Keratinocyte (primary cell): ENCODE measurements at regions not wholly inside any gene's neighbourhood (a gene's known extent, or its start where the extent isn't known, plus 50 kb on each side); places are given as distances from the start of the nearest gene placed in this dataset.

ENCODE experiments used
- DNase-seq: peaks from one replicate; pipeline ENCODE4 v3.0.0-alpha.2; 2011; ENCODE audit warnings: low read depth, missing footprints, low spot score
- FAIRE-seq: peaks from 2 replicates; lab custom pipeline; 2011; peaks lifted over from hg19 to GRCh38; lab: Jason Lieb, UNC
- H2AFZ ChIP-seq: 2 replicates; pipeline ENCODE4 v1.6.0; 2012; ENCODE audit warnings: low read length, control low read depth, inconsistent platforms; ENCODE audit not compliant: control insufficient read depth
- H3K27ac ChIP-seq: 2 replicates; pipeline ENCODE4 v1.5.1; 2011; ENCODE audit warnings: low read length; ENCODE audit not compliant: control insufficient read depth, insufficient read depth
- H3K27me3 ChIP-seq: 3 replicates; pipeline ENCODE4 v1.6.0; 2011; ENCODE audit warnings: low read length; ENCODE audit not compliant: control insufficient read depth, insufficient read depth; ENCODE audit errors: extremely low read depth
- H3K36me3 ChIP-seq, 2 experiments: 2 replicates in 1 of 2; 3 replicates in 1 of 2; pipeline ENCODE4 v1.5.1; 2011; ENCODE audit warnings: low read length in 2 of 2, mild to moderate bottlenecking in 1 of 2; ENCODE audit not compliant: control insufficient read depth in 2 of 2, insufficient read depth in 2 of 2; ENCODE audit errors: extremely low read depth in 1 of 2
- H3K4me1 ChIP-seq: 3 replicates; pipeline ENCODE4 v1.5.1; 2011; ENCODE audit warnings: low read length; ENCODE audit not compliant: control insufficient read depth, insufficient read depth; ENCODE audit errors: extremely low read depth
- H3K4me2 ChIP-seq: 3 replicates; pipeline ENCODE4 v1.6.0; 2011; ENCODE audit warnings: low read depth, low read length; ENCODE audit not compliant: control insufficient read depth, insufficient read depth; ENCODE audit errors: extremely low read depth
- H3K4me3 ChIP-seq, 3 experiments: fragments of 200-600 bp in 1 of 3; sonication (generic) in 1 of 3; 2 replicates in 2 of 3; 3 replicates in 1 of 3; pipeline ENCODE4 v1.5.1; 2011 to 2016; ENCODE audit warnings: low read length in 3 of 3, mild to moderate bottlenecking in 3 of 3, control low read depth in 2 of 3, inconsistent platforms in 1 of 3, low read depth in 1 of 3, mixed read lengths in 1 of 3, mixed run types in 1 of 3, moderate library complexity in 1 of 3; ENCODE audit not compliant: control insufficient read depth in 2 of 3, insufficient read depth in 2 of 3; ENCODE audit errors: extremely low read depth in 1 of 3
- H3K79me2 ChIP-seq: 2 replicates; pipeline ENCODE4 v1.6.0; 2012; ENCODE audit warnings: low read length; ENCODE audit not compliant: control insufficient read depth, insufficient read depth
- H3K9ac ChIP-seq: 3 replicates; pipeline ENCODE4 v1.6.0; 2011; ENCODE audit warnings: low read length; ENCODE audit not compliant: control insufficient read depth, insufficient read depth; ENCODE audit errors: extremely low read depth
- H3K9me1 ChIP-seq: 3 replicates; pipeline ENCODE4 v1.6.0; 2011; ENCODE audit warnings: low read length; ENCODE audit not compliant: control insufficient read depth, insufficient read depth; ENCODE audit errors: extremely low read depth
- H3K9me3 ChIP-seq: 2 replicates; pipeline ENCODE4 v1.5.1; 2012; ENCODE audit warnings: low read depth, low read length; ENCODE audit not compliant: control insufficient read depth
- H4K20me1 ChIP-seq: 3 replicates; pipeline ENCODE4 v1.6.0; 2011; ENCODE audit warnings: low read length; ENCODE audit not compliant: control insufficient read depth, insufficient read depth; ENCODE audit errors: extremely low read depth
- EZH2 ChIP-seq: IDR thresholded peaks from one replicate; pipeline ENCODE4 v1.6.1; 2012; ENCODE audit warnings: inconsistent platforms, mild to moderate bottlenecking, low read length, moderate library complexity
- dilution Hi-C: fragments of 300-500 bp; cut with MboI; formaldehyde crosslinking; loops from one replicate; pipeline ENCODE4 v1.7.0; 2020; ENCODE audit warnings: low sequenced_read_pairs; ENCODE audit not compliant: extremely low pct_ligation_motif_present
- TF ChIP-seq, protein P1 (sequence below), 3 experiments: IDR thresholded peaks in 1 of 3; conservative IDR thresholded peaks in 1 of 3; optimal IDR thresholded peaks in 1 of 3; 2 replicates in 2 of 3; 3 replicates in 1 of 3; pipeline versions ENCODE3 to v1.5.1; 2011; ENCODE audit warnings: low read length in 3 of 3, mild to moderate bottlenecking in 3 of 3, moderate library complexity in 2 of 3, control low read depth in 1 of 3, inconsistent platforms in 1 of 3; ENCODE audit not compliant: insufficient read depth in 2 of 3; ENCODE audit errors: extremely low read depth in 1 of 3

DNA sequence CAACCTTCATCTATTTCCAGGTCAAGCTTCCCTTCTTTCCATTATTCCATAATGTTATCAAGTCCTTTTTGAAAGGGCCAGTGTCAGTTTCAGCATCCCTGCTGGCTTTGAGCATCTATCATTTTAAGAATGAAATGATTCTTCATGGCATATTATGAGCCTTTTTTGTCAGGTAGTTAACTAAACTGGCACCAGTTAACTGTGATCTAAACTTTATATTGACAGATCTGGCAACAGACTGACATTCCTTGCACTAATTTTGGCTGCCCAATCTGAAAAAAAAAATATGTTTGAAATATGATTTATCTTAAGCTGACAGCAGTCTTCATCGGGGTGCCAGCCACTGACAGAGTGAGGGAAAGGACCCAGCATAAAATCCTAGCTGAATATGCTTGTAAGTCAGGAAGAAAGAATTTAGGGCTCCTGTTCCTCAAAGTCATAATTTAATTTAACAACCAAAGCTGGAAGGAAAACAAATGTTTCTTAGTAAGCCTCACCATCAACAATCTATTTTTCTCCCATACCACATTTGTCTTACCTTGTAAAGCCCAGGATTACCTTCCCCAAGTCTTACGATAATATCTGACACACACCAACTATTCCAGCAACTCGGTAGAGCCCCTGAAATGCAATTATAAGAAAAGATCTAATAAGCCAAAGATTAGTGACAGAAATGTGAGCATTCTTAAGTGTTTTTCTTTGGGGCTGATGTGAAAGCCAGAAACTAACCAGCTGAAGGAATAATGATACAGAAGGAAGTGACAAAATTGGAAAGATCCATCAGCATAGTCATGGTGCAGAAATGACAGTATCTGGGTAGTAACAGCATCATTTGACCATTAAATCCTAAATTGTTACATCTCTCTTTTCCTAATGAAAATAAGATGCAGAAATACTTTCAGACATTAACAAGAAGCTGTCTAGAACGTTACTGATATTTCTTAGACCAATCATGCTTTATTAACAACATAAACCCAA lies 228.1 kb downstream of the RBM43 start:
- TF ChIP-seq EZH2, result no peak
- TF ChIP-seq, protein P1, sequence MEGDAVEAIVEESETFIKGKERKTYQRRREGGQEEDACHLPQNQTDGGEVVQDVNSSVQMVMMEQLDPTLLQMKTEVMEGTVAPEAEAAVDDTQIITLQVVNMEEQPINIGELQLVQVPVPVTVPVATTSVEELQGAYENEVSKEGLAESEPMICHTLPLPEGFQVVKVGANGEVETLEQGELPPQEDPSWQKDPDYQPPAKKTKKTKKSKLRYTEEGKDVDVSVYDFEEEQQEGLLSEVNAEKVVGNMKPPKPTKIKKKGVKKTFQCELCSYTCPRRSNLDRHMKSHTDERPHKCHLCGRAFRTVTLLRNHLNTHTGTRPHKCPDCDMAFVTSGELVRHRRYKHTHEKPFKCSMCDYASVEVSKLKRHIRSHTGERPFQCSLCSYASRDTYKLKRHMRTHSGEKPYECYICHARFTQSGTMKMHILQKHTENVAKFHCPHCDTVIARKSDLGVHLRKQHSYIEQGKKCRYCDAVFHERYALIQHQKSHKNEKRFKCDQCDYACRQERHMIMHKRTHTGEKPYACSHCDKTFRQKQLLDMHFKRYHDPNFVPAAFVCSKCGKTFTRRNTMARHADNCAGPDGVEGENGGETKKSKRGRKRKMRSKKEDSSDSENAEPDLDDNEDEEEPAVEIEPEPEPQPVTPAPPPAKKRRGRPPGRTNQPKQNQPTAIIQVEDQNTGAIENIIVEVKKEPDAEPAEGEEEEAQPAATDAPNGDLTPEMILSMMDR (optimal IDR thresholded peaks at IDR 0.05 in 1 of 3, IDR thresholded peaks at IDR 0.05 in 1 of 3, conservative IDR thresholded peaks at IDR 0.05 in 1 of 3; ENCODE audit: extremely low read depth in 1 of 3, insufficient read depth in 2 of 3, low read length in 3 of 3), result no peak
- no peak overlapping the region for H3K4me2 ChIP-seq

DNA sequence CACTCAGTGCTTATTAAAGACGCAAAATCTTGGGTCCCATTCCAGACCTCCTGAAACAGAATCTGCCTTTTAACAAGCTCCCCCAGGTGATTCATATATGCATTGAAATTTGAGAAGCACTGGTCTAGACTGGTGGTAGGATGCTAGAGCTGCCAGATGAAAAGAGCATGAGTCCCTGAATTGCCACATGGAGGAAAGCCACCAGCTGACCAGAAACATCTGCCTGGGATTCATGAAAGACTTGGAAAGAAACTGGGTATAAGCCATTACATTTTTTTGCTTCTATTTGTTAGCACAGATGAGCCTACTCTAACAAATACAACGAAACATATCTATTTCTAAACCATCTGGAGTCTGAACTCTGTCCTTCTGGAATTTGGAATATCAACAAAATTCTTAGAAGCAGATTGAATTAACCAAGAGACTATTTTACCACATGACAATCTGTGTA lies 228.9 kb downstream of the RBM43 start:
- Histone ChIP-seq H3K9ac (no peak overlapping the region), H3K36me3 (no peaks in the 10 kb centered on the region), H3K27me3 (no peaks in the 10 kb centered on the region), H4K20me1 (no peaks in the 10 kb centered on the region), H3K9me3 (no peaks in the 10 kb centered on the region), H3K27ac (no peak overlapping the region), H3K4me1 (no peaks in the 10 kb centered on the region), H3K4me2 (no peak overlapping the region), H3K9me1 (no peaks in the 10 kb centered on the region), H3K4me3 (no peak overlapping the region), H2AFZ (no peak overlapping the region), H3K79me2 (no peaks in the 10 kb centered on the region)
- dilution Hi-C loops, result no loop called here
- DNase-seq (no peak), FAIRE-seq (no peak)
- no peak for TF ChIP-seq EZH2
- TF ChIP-seq, protein P1 (optimal IDR thresholded peaks at IDR 0.05 in 1 of 3, IDR thresholded peaks at IDR 0.05 in 1 of 3, conservative IDR thresholded peaks at IDR 0.05 in 1 of 3; ENCODE audit: extremely low read depth in 1 of 3, insufficient read depth in 2 of 3, low read length in 3 of 3), result no peak

More for the DNA sequence above, 228.1 kb downstream of the RBM43 start:
- no peak overlapping the region for H2AFZ ChIP-seq
- no peaks in the 10 kb centered on the region for H3K4me1 ChIP-seq
- H3K27ac ChIP-seq, result no peak overlapping the region
- no peak overlapping the region for H3K4me3 ChIP-seq
- no peak for FAIRE-seq
- H3K9ac ChIP-seq, result no peak overlapping the region
- H3K36me3 ChIP-seq, result no peaks in the 10 kb centered on the region
- H4K20me1 ChIP-seq, result no peaks in the 10 kb centered on the region
- no peaks in the 10 kb centered on the region for H3K27me3 ChIP-seq
- H3K9me1 ChIP-seq, result no peaks in the 10 kb centered on the region
- dilution Hi-C loops, result no loop called here
- no peaks in the 10 kb centered on the region for H3K79me2 ChIP-seq
- no peak for DNase-seq
- H3K9me3 ChIP-seq, result no peaks in the 10 kb centered on the region
